Endothelial cell (in vitro differentiated cells): ENCODE measurements at regions not wholly inside any gene's neighbourhood (a gene's known extent, or its start where the extent isn't known, plus 50 kb on each side); places are given as distances from the start of the nearest gene placed in this dataset.

Experiments used
- DNase-seq: peaks from one replicate; pipeline ENCODE4 v3.0.0; 2021; ENCODE audit warnings: low spot score
- H3K27ac Mint-ChIP-seq: one replicate; pipeline ENCODE4 v1.8.0; 2021; ENCODE audit warnings: mixed read lengths, inconsistent platforms; ENCODE audit not compliant: unreplicated experiment
- H3K27me3 Mint-ChIP-seq: one replicate; pipeline ENCODE4 v1.8.0; 2021; ENCODE audit warnings: mild to moderate bottlenecking, moderate library complexity, mixed read lengths, inconsistent platforms; ENCODE audit not compliant: unreplicated experiment
- H3K36me3 Mint-ChIP-seq: one replicate; pipeline ENCODE4 v1.8.0; 2021; ENCODE audit warnings: mild to moderate bottlenecking, low read depth, mixed read lengths, inconsistent platforms; ENCODE audit not compliant: unreplicated experiment
- H3K4me1 Mint-ChIP-seq: one replicate; pipeline ENCODE4 v1.8.0; 2021; ENCODE audit warnings: mild to moderate bottlenecking, mixed read lengths, inconsistent platforms; ENCODE audit not compliant: unreplicated experiment
- H3K4me3 Mint-ChIP-seq: one replicate; pipeline ENCODE4 v1.8.0; 2021; ENCODE audit warnings: mild to moderate bottlenecking, mixed read lengths, inconsistent platforms; ENCODE audit not compliant: unreplicated experiment
- H3K9me3 Mint-ChIP-seq: one replicate; pipeline ENCODE4 v1.8.0; 2021; ENCODE audit warnings: mixed read lengths, inconsistent platforms; ENCODE audit not compliant: unreplicated experiment
- TF ChIP-seq, protein P1 (sequence below): fragments of 200-600 bp; sonication (generic); IDR thresholded peaks from one replicate; pipeline ENCODE4 v1.5.0; 2021; ENCODE audit warnings: antibody characterized with exemption; ENCODE audit not compliant: unreplicated experiment

DNA sequence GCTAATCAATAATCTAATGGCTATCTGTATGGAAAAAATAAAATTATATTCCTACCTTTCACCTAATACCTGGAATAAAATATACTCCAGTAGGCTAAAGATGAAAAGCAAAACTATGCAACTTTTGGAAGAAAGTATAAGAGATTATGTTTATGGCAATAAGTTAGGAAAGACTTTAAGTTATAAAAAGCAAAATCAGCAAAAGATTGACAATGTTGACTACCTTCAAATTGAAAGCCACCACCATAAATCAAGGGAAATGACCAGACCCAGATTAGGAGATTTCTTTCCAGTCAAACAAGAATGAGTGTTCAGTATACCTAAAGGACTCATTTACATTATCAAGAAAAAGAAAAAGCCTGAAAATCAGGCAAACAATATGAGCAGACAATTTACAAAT lies 159.1 kb upstream of the ZBED5 start:
- no peaks in the 10 kb centered on the region for H3K36me3 Mint-ChIP-seq
- no peak overlapping the region for H3K27ac Mint-ChIP-seq
- DNase-seq = no peak
- no peak overlapping the region for H3K4me3 Mint-ChIP-seq
- peaks cover 8% of the 10 kb centered on the region for H3K4me1 Mint-ChIP-seq
- TF ChIP-seq, protein P1, sequence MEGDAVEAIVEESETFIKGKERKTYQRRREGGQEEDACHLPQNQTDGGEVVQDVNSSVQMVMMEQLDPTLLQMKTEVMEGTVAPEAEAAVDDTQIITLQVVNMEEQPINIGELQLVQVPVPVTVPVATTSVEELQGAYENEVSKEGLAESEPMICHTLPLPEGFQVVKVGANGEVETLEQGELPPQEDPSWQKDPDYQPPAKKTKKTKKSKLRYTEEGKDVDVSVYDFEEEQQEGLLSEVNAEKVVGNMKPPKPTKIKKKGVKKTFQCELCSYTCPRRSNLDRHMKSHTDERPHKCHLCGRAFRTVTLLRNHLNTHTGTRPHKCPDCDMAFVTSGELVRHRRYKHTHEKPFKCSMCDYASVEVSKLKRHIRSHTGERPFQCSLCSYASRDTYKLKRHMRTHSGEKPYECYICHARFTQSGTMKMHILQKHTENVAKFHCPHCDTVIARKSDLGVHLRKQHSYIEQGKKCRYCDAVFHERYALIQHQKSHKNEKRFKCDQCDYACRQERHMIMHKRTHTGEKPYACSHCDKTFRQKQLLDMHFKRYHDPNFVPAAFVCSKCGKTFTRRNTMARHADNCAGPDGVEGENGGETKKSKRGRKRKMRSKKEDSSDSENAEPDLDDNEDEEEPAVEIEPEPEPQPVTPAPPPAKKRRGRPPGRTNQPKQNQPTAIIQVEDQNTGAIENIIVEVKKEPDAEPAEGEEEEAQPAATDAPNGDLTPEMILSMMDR = no peak
- no peaks in the 10 kb centered on the region for H3K9me3 Mint-ChIP-seq
- H3K27me3 Mint-ChIP-seq = peaks cover 2% of the 10 kb centered on the region

DNA sequence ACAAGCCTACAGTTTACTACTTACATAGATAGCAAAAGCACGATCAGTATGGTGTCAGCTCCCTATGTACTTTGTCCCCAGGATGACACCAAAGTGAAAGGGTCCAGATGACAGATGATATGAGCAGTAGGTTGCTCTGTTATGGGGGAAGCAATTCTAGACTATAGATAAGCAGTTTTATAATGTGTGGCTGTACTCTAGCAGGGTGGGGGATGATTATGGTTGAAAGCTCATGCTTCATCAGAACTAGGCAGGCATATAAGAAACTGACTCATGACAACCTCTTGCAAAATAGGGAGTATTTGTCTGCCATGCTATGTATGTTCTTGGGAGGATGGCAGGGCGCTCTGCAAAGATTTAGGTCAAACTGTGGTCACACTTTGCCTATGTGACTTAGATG lies 158.2 kb upstream of the ZBED5 start:
- Mint-ChIP-seq H3K36me3 (no peaks in the 10 kb centered on the region), H3K9me3 (no peaks in the 10 kb centered on the region), H3K4me1 (peaks cover 3% of the 10 kb centered on the region)

DNA sequence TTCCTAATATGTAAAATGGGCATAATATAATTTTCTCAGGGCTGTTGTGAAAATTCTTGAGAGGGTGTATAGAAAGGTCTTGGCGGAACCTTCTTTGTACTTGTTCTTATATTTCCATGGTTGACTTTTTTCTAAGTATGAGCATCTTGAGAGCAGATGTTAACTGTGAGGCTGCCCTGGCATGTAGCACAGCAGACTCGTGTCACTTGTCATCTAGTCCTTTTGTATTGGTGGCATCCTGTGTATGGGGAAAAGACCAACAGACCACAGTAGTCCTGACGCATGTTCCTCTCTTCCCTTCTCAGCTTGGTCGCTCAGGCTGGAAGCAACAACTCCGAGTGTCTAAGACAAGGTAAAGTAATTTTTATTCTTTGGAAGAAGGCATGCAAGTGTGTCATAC lies 153.8 kb upstream of the ZBED5 start:
- no peak overlapping the region for H3K27ac Mint-ChIP-seq
- no peak overlapping the region for H3K4me3 Mint-ChIP-seq
- no peak for DNase-seq
- H3K36me3 Mint-ChIP-seq = no peaks in the 10 kb centered on the region
- no peaks in the 10 kb centered on the region for H3K9me3 Mint-ChIP-seq
- TF ChIP-seq, protein P1 = no peak
- peaks cover 11% of the 10 kb centered on the region for H3K4me1 Mint-ChIP-seq
- no peaks in the 10 kb centered on the region for H3K27me3 Mint-ChIP-seq

More for the DNA sequence above, 158.2 kb upstream of the ZBED5 start:
- Mint-ChIP-seq H3K27me3 (no peaks in the 10 kb centered on the region), H3K4me3 (no peak overlapping the region), H3K27ac (no peak overlapping the region)
- TF ChIP-seq, protein P1 = no peak
- DNase-seq = no peak

DNA sequence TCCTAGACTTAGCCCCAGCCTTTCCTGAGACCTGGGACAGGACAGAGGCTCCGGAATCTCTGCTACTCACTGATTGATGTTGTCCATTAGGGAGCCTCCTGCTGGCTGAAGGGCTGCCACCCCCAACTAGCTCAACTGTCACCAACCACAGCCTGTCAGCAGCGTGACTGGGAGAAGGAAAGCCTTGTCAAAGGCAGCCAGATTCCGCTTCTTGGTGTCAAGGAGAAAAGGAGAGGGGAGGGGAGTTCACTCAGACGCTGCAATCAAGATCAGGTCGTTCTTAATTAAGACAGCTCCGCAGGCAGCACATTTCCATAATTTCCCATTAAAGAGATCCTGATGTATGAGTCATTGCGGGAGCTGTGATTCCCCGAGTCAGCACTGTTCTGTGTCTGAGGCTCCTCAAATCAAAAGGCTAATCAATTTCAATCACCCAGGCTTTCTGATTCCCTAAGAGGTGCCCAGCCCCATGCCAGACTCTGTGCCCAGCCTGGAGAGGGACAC lies 152.8 kb upstream of the ZBED5 start:
- Mint-ChIP-seq H3K27me3 (no peaks in the 10 kb centered on the region), H3K36me3 (no peaks in the 10 kb centered on the region), H3K27ac (no peak overlapping the region), H3K4me1 (peaks cover 11% of the 10 kb centered on the region), H3K4me3 (no peak overlapping the region), H3K9me3 (no peaks in the 10 kb centered on the region)
- TF ChIP-seq, protein P1 = no peak
- peak; percentile 38 for DNase-seq

DNA sequence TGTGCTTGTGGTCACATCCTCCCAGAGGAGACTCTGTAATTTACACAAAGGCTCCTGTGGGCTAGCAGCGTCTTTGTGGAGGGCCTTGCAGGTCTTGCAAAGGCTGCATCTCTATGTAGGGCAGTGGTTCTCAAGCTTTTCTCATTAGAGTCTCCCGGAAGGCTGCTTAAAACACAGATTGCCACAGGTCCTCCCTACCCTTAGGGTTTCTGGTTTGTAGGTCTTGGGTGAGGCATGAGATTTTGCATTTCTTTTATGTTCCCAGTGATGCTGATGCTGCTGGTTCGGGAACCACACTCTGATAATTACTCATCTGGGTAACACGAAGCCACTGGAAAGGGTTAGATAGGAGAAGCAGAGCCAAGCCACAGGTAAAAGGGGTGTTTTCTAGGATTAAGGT lies 151.3 kb upstream of the ZBED5 start:
- H3K36me3 Mint-ChIP-seq = no peaks in the 10 kb centered on the region
- H3K4me1 Mint-ChIP-seq = peaks cover 11% of the 10 kb centered on the region
- H3K9me3 Mint-ChIP-seq = no peaks in the 10 kb centered on the region
- DNase-seq = no peak
- H3K27me3 Mint-ChIP-seq = no peaks in the 10 kb centered on the region
- no peak overlapping the region for H3K4me3 Mint-ChIP-seq
- no peak overlapping the region for H3K27ac Mint-ChIP-seq
- TF ChIP-seq, protein P1 = no peak
